H1 (cell line): ENCODE measurements at regions not wholly inside any gene's neighbourhood (a gene's known extent, or its start where the extent isn't known, plus 50 kb on each side); places are given as distances from the start of the nearest gene placed in this dataset.

Source experiments
- CTCF ChIA-PET: fragments of 300-600 bp; sonication (Branson Sonifier 250); formaldehyde crosslinking; loops from one replicate; lab custom pipeline; 2021; ENCODE audit not compliant: partially characterized antibody; lab: Charles Lee
- POLR2A ChIA-PET: fragments of 300-600 bp; sonication (Branson Sonifier 250); formaldehyde crosslinking; loops from one replicate; lab custom pipeline; 2021; ENCODE audit warnings: inconsistent platforms; ENCODE audit not compliant: partially characterized antibody; lab: Charles Lee
- DNase-seq, 2 experiments: peaks; one replicate each; pipeline versions ENCODE4 v3.0.0 to v3.0.0-alpha.2; 2010 to 2022; ENCODE audit warnings: low spot score in 2 of 2, low read depth in 1 of 2, mixed read lengths in 1 of 2
- FAIRE-seq: peaks from 2 replicates; lab custom pipeline; 2011; peaks lifted over from hg19 to GRCh38; lab: Jason Lieb, UNC
- H2AFZ ChIP-seq: 2 replicates; pipeline ENCODE4 v1.8.1; 2012; ENCODE audit warnings: low read length, inconsistent platforms
- H2AK5ac ChIP-seq: 2 replicates; pipeline ENCODE4 v1.6.1; 2013; ENCODE audit warnings: low read depth, low read length
- H2BK120ac ChIP-seq: replicated peaks from 2 replicates; pipeline ENCODE3; 2013; ENCODE audit warnings: low read depth, low read length, inconsistent platforms
- H2BK12ac ChIP-seq: 2 replicates; pipeline ENCODE4 v1.6.1; 2013; ENCODE audit warnings: low read depth, low read length
- H2BK15ac ChIP-seq: 2 replicates; pipeline ENCODE4 v1.6.1; 2013; ENCODE audit warnings: low read length
- H2BK20ac ChIP-seq: 2 replicates; pipeline ENCODE4 v1.6.1; 2013; ENCODE audit warnings: low read length
- H2BK5ac ChIP-seq: 2 replicates; pipeline ENCODE4 v1.6.1; 2013; ENCODE audit warnings: low read depth, low read length
- H3K14ac ChIP-seq: 2 replicates; pipeline ENCODE4 v1.6.1; 2013; ENCODE audit warnings: inconsistent platforms; ENCODE audit not compliant: insufficient read length
- H3K18ac ChIP-seq: 2 replicates; pipeline ENCODE4 v1.6.1; 2013; ENCODE audit warnings: low read length; ENCODE audit errors: extremely low read depth
- H3K23ac ChIP-seq: 2 replicates; pipeline ENCODE4 v1.6.1; 2013; ENCODE audit warnings: inconsistent platforms; ENCODE audit not compliant: insufficient read length
- H3K23me2 ChIP-seq: 2 replicates; pipeline ENCODE4 v1.6.1; 2013; ENCODE audit warnings: low read depth, low read length
- H3K27ac ChIP-seq: 2 replicates; pipeline ENCODE4 v1.6.1; 2011; ENCODE audit warnings: low read depth, low read length, inconsistent platforms
- H3K27me3 ChIP-seq, 4 experiments: replicated peaks in 1 of 4; 1 replicate in 1 of 4; 2 replicates in 3 of 4; pipeline versions ENCODE4 v1.6.1 to v1.8.1; 2011 to 2013; ENCODE audit warnings: low read length in 3 of 4, mild to moderate bottlenecking in 3 of 4, inconsistent platforms in 2 of 4, mixed read lengths in 2 of 4, moderate library complexity in 1 of 4; ENCODE audit not compliant: control insufficient read depth in 3 of 4, insufficient read depth in 3 of 4; ENCODE audit errors: extremely low read depth in 1 of 4
- H3K36me3 ChIP-seq, 4 experiments: 2 replicates each; pipeline versions ENCODE4 v1.6.1 to v1.8.1; 2011 to 2013; ENCODE audit warnings: mild to moderate bottlenecking in 4 of 4, low read length in 3 of 4, moderate library complexity in 2 of 4, control low read depth in 1 of 4, inconsistent platforms in 1 of 4; ENCODE audit not compliant: insufficient read depth in 4 of 4, control insufficient read depth in 2 of 4
- H3K4ac ChIP-seq: replicated peaks from 2 replicates; pipeline ENCODE3; 2013; ENCODE audit warnings: low read length, low read depth, mixed read lengths, inconsistent platforms; ENCODE audit not compliant: insufficient read length
- H3K4me1 ChIP-seq, 4 experiments: replicated peaks in 1 of 4; 1 replicate in 1 of 4; 2 replicates in 3 of 4; pipeline versions ENCODE4 v1.6.1 to v1.8.1; 2011 to 2013; ENCODE audit warnings: low read length in 3 of 4, inconsistent platforms in 2 of 4, mixed read lengths in 1 of 4; ENCODE audit not compliant: insufficient read depth in 4 of 4, control insufficient read depth in 3 of 4
- H3K4me2 ChIP-seq, 2 experiments: 2 replicates each; pipeline versions ENCODE4 v1.6.1 to v1.8.1; 2011 to 2013; ENCODE audit warnings: low read depth in 2 of 2, low read length in 2 of 2, control low read depth in 1 of 2, inconsistent platforms in 1 of 2, mild to moderate bottlenecking in 1 of 2; ENCODE audit not compliant: insufficient read depth in 1 of 2
- H3K4me3 ChIP-seq, 4 experiments: fragments of 200-600, 300-600 bp in 1 of 4; sonication (generic), shearing (Covaris generic), sonication (Bioruptor Twin) in 1 of 4; 2 replicates each; pipeline versions ENCODE4 v1.5.1 to v1.8.1; 2011 to 2016; ENCODE audit warnings: low read length in 4 of 4, low read depth in 3 of 4, control low read depth in 2 of 4, inconsistent platforms in 2 of 4, mild to moderate bottlenecking in 2 of 4, mixed read lengths in 1 of 4, moderate library complexity in 1 of 4; ENCODE audit not compliant: insufficient read depth in 2 of 4; ENCODE audit errors: extremely low read depth in 1 of 4
- H3K56ac ChIP-seq: replicated peaks from 2 replicates; pipeline ENCODE3; 2013; ENCODE audit warnings: low read depth, mild to moderate bottlenecking, mixed read lengths, low read length, inconsistent platforms; ENCODE audit not compliant: insufficient read length
- H3K79me1 ChIP-seq: 2 replicates; pipeline ENCODE4 v1.6.1; 2013; ENCODE audit warnings: low read depth, low read length, control low read depth
- H3K79me2 ChIP-seq, 2 experiments: 2 replicates each; pipeline versions ENCODE4 v1.6.1 to v1.8.1; 2012 to 2013; ENCODE audit warnings: low read length in 2 of 2, mild to moderate bottlenecking in 2 of 2, inconsistent platforms in 1 of 2; ENCODE audit not compliant: insufficient read depth in 2 of 2, control insufficient read depth in 1 of 2
- H3K9ac ChIP-seq, 4 experiments: replicated peaks in 1 of 4; 1 replicate in 1 of 4; 2 replicates in 3 of 4; pipeline versions ENCODE4 v1.6.1 to v1.8.1; 2011 to 2013; ENCODE audit warnings: low read depth in 3 of 4, low read length in 3 of 4, control low read depth in 2 of 4, mild to moderate bottlenecking in 2 of 4, moderate library complexity in 2 of 4, inconsistent platforms in 1 of 4; ENCODE audit errors: extremely low read depth in 1 of 4
- H3K9me3 ChIP-seq, 2 experiments: 2 replicates each; pipeline versions ENCODE4 v1.6.1 to v1.8.1; 2012 to 2013; ENCODE audit warnings: mild to moderate bottlenecking in 2 of 2, moderate library complexity in 2 of 2, control low read depth in 1 of 2, inconsistent platforms in 1 of 2, low read depth in 1 of 2, low read length in 1 of 2, mixed read lengths in 1 of 2; ENCODE audit not compliant: insufficient read depth in 2 of 2
- H4K20me1 ChIP-seq, 2 experiments: replicated peaks in 1 of 2; 2 replicates each; pipeline versions ENCODE3 to v1.8.1; 2011 to 2013; ENCODE audit warnings: inconsistent platforms in 2 of 2, low read length in 2 of 2, mild to moderate bottlenecking in 1 of 2; ENCODE audit not compliant: insufficient read depth in 2 of 2, control insufficient read depth in 1 of 2
- H4K5ac ChIP-seq: 2 replicates; pipeline ENCODE4 v1.6.1; 2013; ENCODE audit warnings: low read length, low read depth, mixed read lengths, inconsistent platforms; ENCODE audit not compliant: insufficient read length
- H4K8ac ChIP-seq: 2 replicates; pipeline ENCODE4 v1.8.0; 2013; ENCODE audit warnings: mild to moderate bottlenecking, moderate library complexity, low read length, inconsistent platforms; ENCODE audit not compliant: insufficient read depth; ENCODE audit errors: extremely low read depth
- H4K91ac ChIP-seq: replicated peaks from 2 replicates; pipeline ENCODE3; 2013; ENCODE audit warnings: low read length, mixed read lengths, inconsistent platforms; ENCODE audit not compliant: insufficient read length
- CBX8 ChIP-seq: fragments of 300-800, 300-1000 bp; sonication (generic); IDR thresholded peaks from 2 replicates; pipeline ENCODE4 v1.7.1; 2016; ENCODE audit warnings: low read depth, low read length, borderline replicate concordance
- JUND ChIP-seq: IDR thresholded peaks from 2 replicates; pipeline ENCODE4 v1.6.1; 2011; ENCODE audit warnings: mild to moderate bottlenecking, improper control_type of control experiment, low read length
- RNF2 ChIP-seq: fragments of 200-900, 300-1000 bp; sonication (generic); IDR thresholded peaks from 2 replicates; pipeline ENCODE4 v1.7.1; 2016; ENCODE audit warnings: borderline replicate concordance, low read depth, mild to moderate bottlenecking, antibody characterized with exemption, low read length; ENCODE audit not compliant: poor library complexity, severe bottlenecking; ENCODE audit errors: missing control alignments
- SP1 ChIP-seq: IDR thresholded peaks from 2 replicates; pipeline ENCODE4 v1.6.1; 2011; ENCODE audit warnings: low read depth, low read length
- TAF7 ChIP-seq: optimal IDR thresholded peaks from 2 replicates; pipeline ENCODE3; 2011; ENCODE audit warnings: low read depth, mild to moderate bottlenecking, inconsistent platforms, low read length, moderate library complexity, borderline replicate concordance
- TBP ChIP-seq: IDR thresholded peaks from 2 replicates; pipeline ENCODE4 v1.6.1; 2011; ENCODE audit warnings: low read depth, low read length, improper control_type of control experiment
- TEAD4 ChIP-seq: IDR thresholded peaks from 2 replicates; pipeline ENCODE4 v1.6.1; 2012; ENCODE audit warnings: low read depth, low read length, inconsistent platforms, mixed read lengths
- WGBS, 2 experiments: shearing (Covaris generic) in 1 of 2; methylation state at CpG; one replicate each; pipeline versions ENCODE4 v1.1.6 to v1.1.7; 2013 to 2015; ENCODE audit warnings: low lambda C conversion rate in 2 of 2, mixed read lengths in 2 of 2, inconsistent platforms in 1 of 2, low coverage in 1 of 2, missing lambda C conversion rate in 1 of 2; ENCODE audit not compliant: insufficient replicate concordance in 2 of 2, insufficient coverage in 1 of 2, insufficient read length in 1 of 2; ENCODE audit errors: extremely low coverage in 1 of 2, missing lambda C conversion rate in 1 of 2; 5-methylcytosine and 5-hydroxymethylcytosine counted together
- TF ChIP-seq, protein P1 (sequence below): IDR thresholded peaks from 2 replicates; pipeline ENCODE4 v1.6.1; 2011; ENCODE audit warnings: low read length, improper control_type of control experiment

DNA sequence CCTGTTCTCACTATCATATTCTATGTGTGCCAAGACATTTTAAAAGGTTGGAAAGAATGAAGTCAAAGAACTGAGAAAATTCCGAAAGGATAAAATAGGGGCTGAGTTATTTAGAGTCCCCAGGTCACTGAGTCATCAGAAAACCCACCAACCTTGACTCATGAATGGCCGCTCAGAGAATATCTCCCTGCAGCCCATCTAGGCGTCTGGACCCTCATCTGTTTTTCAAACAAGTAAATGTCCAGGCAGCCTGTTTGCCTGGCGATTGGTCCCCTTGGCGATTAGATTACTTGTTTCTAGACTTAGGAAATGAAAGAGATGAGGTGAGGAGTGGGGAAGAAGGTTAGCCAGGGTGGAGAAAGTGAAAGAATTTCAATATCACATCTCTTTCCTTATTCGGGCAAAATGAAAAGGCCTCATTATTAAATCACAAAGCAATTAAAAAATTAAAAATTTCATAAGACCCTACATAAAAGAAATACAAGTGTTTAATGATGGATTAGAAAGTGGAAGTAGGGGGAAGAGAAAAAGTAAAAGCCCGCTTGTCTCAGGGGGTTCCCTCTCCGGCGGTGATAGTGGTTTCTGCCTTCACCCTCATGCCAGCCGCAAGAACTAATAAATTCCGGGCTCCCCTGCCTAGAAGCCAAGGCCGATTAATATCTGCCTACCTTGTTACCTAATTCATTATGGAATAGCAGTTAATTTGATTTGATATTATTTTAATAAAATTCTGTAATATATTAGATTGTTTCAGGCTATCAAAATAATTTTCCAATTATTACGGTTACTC, 415.9 kb downstream of the BCL11B start:
- FAIRE-seq = no peak
- no peaks in the 10 kb centered on the region for H3K9me3 ChIP-seq

More for the DNA sequence above, 415.9 kb downstream of the BCL11B start:
- WGBS, 2 experiments = 89% methylated on average over 13 of the region's 13 CpGs; no CpG with 5 or more reads in 1 of the 2 experiments
- no peak overlapping the region for H3K4me3 ChIP-seq
- no peak overlapping the region for H2AFZ ChIP-seq
- H3K4me2 ChIP-seq = no peak overlapping the region
- H2BK15ac ChIP-seq = no peak overlapping the region
- POLR2A ChIA-PET = no interaction called here
- H2BK12ac ChIP-seq = no peak overlapping the region
- no peak overlapping the region for H2AK5ac ChIP-seq
- no peak overlapping the region for H2BK120ac ChIP-seq
- H3K23me2 ChIP-seq = no peaks in the 10 kb centered on the region
- TF ChIP-seq JUND (no peak), SP1 (no peak), TBP (no peak), TEAD4 (no peak), TAF7 (no peak), CBX8 (no peak), RNF2 (no peak)
- TF ChIP-seq, protein P1, sequence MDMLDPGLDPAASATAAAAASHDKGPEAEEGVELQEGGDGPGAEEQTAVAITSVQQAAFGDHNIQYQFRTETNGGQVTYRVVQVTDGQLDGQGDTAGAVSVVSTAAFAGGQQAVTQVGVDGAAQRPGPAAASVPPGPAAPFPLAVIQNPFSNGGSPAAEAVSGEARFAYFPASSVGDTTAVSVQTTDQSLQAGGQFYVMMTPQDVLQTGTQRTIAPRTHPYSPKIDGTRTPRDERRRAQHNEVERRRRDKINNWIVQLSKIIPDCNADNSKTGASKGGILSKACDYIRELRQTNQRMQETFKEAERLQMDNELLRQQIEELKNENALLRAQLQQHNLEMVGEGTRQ = no peak
- H3K23ac ChIP-seq = no peak overlapping the region
- no peaks in the 10 kb centered on the region for H4K20me1 ChIP-seq
- H3K9ac ChIP-seq = no peak overlapping the region
- CTCF ChIA-PET = interaction anchor here (0.6 kb wide), 1 partner anchor 540 kb away, joined by 4 read pairs; no protein-coding TSS in a partner anchor
- no peaks in the 10 kb centered on the region for H3K27me3 ChIP-seq
- no peak overlapping the region for H2BK20ac ChIP-seq
- H3K79me2 ChIP-seq = no peaks in the 10 kb centered on the region
- no peak overlapping the region for H2BK5ac ChIP-seq
- no peaks in the 10 kb centered on the region for H3K79me1 ChIP-seq
- no peaks in the 10 kb centered on the region for H3K36me3 ChIP-seq
- no peak overlapping the region for H3K56ac ChIP-seq
- no peak for DNase-seq
- H4K8ac ChIP-seq = no peak overlapping the region
- no peak overlapping the region for H3K14ac ChIP-seq
- no peak overlapping the region for H4K91ac ChIP-seq
- no peaks in the 10 kb centered on the region; a peak in 1 of 7 replicates for H3K4me1 ChIP-seq
- no peak overlapping the region for H3K27ac ChIP-seq
- H3K4ac ChIP-seq = no peak overlapping the region
- H4K5ac ChIP-seq = no peak overlapping the region
- no peak overlapping the region for H3K18ac ChIP-seq
